ENCODE measurements at regions not wholly inside any gene's neighbourhood (a gene's known extent, or its start where the extent isn't known, plus 50 kb on each side); places are given as distances from the start of the nearest gene placed in this dataset.

- Histone ChIP-seq H3K4me3 (ENCODE audit: low read depth, low read length, poor library complexity, severe bottlenecking) (no peak overlapping the region), H4K20me1 (ENCODE audit: insufficient read depth, low read length) (no peaks in the 10 kb centered on the region), H3K4me1 (ENCODE audit: insufficient read depth, low read length, poor library complexity, severe bottlenecking) (no peaks in the 10 kb centered on the region), H3K79me2 (ENCODE audit: insufficient read depth, low read depth, low read length) (no peaks in the 10 kb centered on the region), H3K36me3 (ENCODE audit: insufficient read depth, low read length) (no peaks in the 10 kb centered on the region), H3K9me2 (ENCODE audit: insufficient read depth, low read length) (no peaks in the 10 kb centered on the region), H3K27ac (ENCODE audit: low read depth, low read length, poor library complexity, severe bottlenecking) (no peak overlapping the region), H3K4me2 (ENCODE audit: low read length) (no peak overlapping the region), H2AFZ (ENCODE audit: low read length) (no peak overlapping the region), H3K9me3 (ENCODE audit: low read length) (no peaks in the 10 kb centered on the region)
- CTCF ChIA-PET (ENCODE audit: unreplicated experiment): no interaction called here
- no TSS peak for BruUV-seq (replicated peaks)
- POLR2A ChIA-PET: no interaction called here
- intact Hi-C loops (cut with micrococcal nuclease; ENCODE audit: unreplicated experiment): no loop called here
- DNase-seq (ENCODE audit: low spot score): no peak
- TF ChIP-seq EZH2phosphoT487 (IDR thresholded peaks at IDR 0.05; ENCODE audit: borderline replicate concordance, low read depth, low read length): no peak
Measured at GRCh38 chr10:125442856-125443540, 240.0 kb downstream of the TEX36 start.

GRCh38 chr10:125441151-125441550, 241.8 kb downstream of the TEX36 start:
- CTCF ChIA-PET (ENCODE audit: unreplicated experiment): no interaction called here

GRCh38 chr10:125431149-125431548, 251.8 kb downstream of the TEX36 start:
- H3K4me1 ChIP-seq (ENCODE audit: insufficient read depth, low read length, poor library complexity, severe bottlenecking): no peaks in the 10 kb centered on the region
- POLR2A ChIA-PET: no interaction called here
- H3K27ac ChIP-seq (ENCODE audit: low read depth, low read length, poor library complexity, severe bottlenecking): no peak overlapping the region
- no peaks in the 10 kb centered on the region for H4K20me1 ChIP-seq (ENCODE audit: insufficient read depth, low read length)
- no peak overlapping the region for H3K4me2 ChIP-seq (ENCODE audit: low read length)
- H3K9me3 ChIP-seq (ENCODE audit: low read length): no peaks in the 10 kb centered on the region
- H2AFZ ChIP-seq (ENCODE audit: low read length): no peak overlapping the region
- intact Hi-C loops (cut with micrococcal nuclease; ENCODE audit: unreplicated experiment): no loop called here
- H3K79me2 ChIP-seq (ENCODE audit: insufficient read depth, low read depth, low read length): no peaks in the 10 kb centered on the region
- H3K36me3 ChIP-seq (ENCODE audit: insufficient read depth, low read length): no peaks in the 10 kb centered on the region
- BruUV-seq (replicated peaks): no TSS peak
- DNase-seq (ENCODE audit: low spot score): no peak
- TF ChIP-seq EZH2phosphoT487 (IDR thresholded peaks at IDR 0.05; ENCODE audit: borderline replicate concordance, low read depth, low read length): no peak
- no peak for TF ChIP-seq CTCF (conservative IDR thresholded peaks at IDR 0.05; ENCODE audit: low read length)
- H3K4me3 ChIP-seq (ENCODE audit: low read depth, low read length, poor library complexity, severe bottlenecking): no peak overlapping the region
- CTCF ChIA-PET (ENCODE audit: unreplicated experiment): no interaction called here
- no peaks in the 10 kb centered on the region for H3K9me2 ChIP-seq (ENCODE audit: insufficient read depth, low read length)

More at GRCh38 chr10:125441151-125441550, 241.8 kb downstream of the TEX36 start:
- Histone ChIP-seq H3K4me1 (ENCODE audit: insufficient read depth, low read length, poor library complexity, severe bottlenecking) (no peaks in the 10 kb centered on the region), H3K4me2 (ENCODE audit: low read length) (no peak overlapping the region), H3K27ac (ENCODE audit: low read depth, low read length, poor library complexity, severe bottlenecking) (no peak overlapping the region), H3K4me3 (ENCODE audit: low read depth, low read length, poor library complexity, severe bottlenecking) (no peak overlapping the region), H3K36me3 (ENCODE audit: insufficient read depth, low read length) (no peaks in the 10 kb centered on the region), H3K9me2 (ENCODE audit: insufficient read depth, low read length) (no peaks in the 10 kb centered on the region), H4K20me1 (ENCODE audit: insufficient read depth, low read length) (no peaks in the 10 kb centered on the region), H2AFZ (ENCODE audit: low read length) (no peak overlapping the region), H3K9me3 (ENCODE audit: low read length) (no peaks in the 10 kb centered on the region), H3K79me2 (ENCODE audit: insufficient read depth, low read depth, low read length) (no peaks in the 10 kb centered on the region)
- POLR2A ChIA-PET: no interaction called here
- TF ChIP-seq EZH2phosphoT487 (IDR thresholded peaks at IDR 0.05; ENCODE audit: borderline replicate concordance, low read depth, low read length): no peak
- TF ChIP-seq CTCF (conservative IDR thresholded peaks at IDR 0.05; ENCODE audit: low read length): no peak
- intact Hi-C loops (cut with micrococcal nuclease; ENCODE audit: unreplicated experiment): no loop called here
- no TSS peak for BruUV-seq (replicated peaks)
- no peak for DNase-seq (ENCODE audit: low spot score)

Measured in OCI-LY7 (cell line).